DOHH2 (cell line): ENCODE measurements at regions not wholly inside any gene's neighbourhood (a gene's known extent, or its start where the extent isn't known, plus 50 kb on each side); places are given as distances from the start of the nearest gene placed in this dataset.

Experiments
- EZH2phosphoT487 ChIP-seq: fragments of 200-600 bp; sonication (generic); IDR thresholded peaks from 2 replicates; pipeline ENCODE4 v1.6.1; 2017; ENCODE audit warnings: borderline replicate concordance, mild to moderate bottlenecking, antibody characterized with exemption, low read length, moderate library complexity, mixed read lengths
- TF ChIP-seq, protein P1 (sequence below): fragments of 200-600 bp; sonication (generic); IDR thresholded peaks from one replicate; pipeline ENCODE4 v1.5.1; 2014; ENCODE audit warnings: antibody characterized with exemption, mild to moderate bottlenecking, low read depth, low read length; ENCODE audit not compliant: poor library complexity, severe bottlenecking

DNA sequence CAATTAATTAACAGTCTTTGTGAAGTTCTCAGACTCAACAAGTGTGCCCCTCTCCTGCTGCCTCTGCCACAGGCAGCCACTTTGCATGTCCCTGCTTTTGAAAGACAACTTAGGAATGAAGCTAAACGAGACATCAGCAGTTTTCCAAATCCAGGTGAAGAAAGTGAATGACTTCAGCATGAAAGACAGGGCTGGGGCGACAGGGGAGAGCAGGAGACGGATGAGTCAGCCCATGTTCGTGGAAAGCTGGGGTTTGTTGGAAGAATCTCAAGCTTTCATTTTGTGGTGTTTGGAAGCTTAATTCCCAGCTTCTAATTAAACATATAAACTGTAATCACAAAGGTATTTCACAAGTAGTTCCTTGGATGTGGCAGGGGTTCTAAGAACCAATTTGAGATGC, 207.8 kb upstream of the MAP3K1 start:
- TF ChIP-seq, protein P1, sequence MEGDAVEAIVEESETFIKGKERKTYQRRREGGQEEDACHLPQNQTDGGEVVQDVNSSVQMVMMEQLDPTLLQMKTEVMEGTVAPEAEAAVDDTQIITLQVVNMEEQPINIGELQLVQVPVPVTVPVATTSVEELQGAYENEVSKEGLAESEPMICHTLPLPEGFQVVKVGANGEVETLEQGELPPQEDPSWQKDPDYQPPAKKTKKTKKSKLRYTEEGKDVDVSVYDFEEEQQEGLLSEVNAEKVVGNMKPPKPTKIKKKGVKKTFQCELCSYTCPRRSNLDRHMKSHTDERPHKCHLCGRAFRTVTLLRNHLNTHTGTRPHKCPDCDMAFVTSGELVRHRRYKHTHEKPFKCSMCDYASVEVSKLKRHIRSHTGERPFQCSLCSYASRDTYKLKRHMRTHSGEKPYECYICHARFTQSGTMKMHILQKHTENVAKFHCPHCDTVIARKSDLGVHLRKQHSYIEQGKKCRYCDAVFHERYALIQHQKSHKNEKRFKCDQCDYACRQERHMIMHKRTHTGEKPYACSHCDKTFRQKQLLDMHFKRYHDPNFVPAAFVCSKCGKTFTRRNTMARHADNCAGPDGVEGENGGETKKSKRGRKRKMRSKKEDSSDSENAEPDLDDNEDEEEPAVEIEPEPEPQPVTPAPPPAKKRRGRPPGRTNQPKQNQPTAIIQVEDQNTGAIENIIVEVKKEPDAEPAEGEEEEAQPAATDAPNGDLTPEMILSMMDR, result no peak
- no peak for TF ChIP-seq EZH2phosphoT487
